G401.6 (cell line): ENCODE measurements at regions not wholly inside any gene's neighbourhood (a gene's known extent, or its start where the extent isn't known, plus 50 kb on each side); places are given as distances from the start of the nearest gene placed in this dataset.

Experiments used
- FAIRE-seq: peaks from 2 replicates; lab custom pipeline; 2012; peaks lifted over from hg19 to GRCh38; lab: Jason Lieb, UNC

DNA sequence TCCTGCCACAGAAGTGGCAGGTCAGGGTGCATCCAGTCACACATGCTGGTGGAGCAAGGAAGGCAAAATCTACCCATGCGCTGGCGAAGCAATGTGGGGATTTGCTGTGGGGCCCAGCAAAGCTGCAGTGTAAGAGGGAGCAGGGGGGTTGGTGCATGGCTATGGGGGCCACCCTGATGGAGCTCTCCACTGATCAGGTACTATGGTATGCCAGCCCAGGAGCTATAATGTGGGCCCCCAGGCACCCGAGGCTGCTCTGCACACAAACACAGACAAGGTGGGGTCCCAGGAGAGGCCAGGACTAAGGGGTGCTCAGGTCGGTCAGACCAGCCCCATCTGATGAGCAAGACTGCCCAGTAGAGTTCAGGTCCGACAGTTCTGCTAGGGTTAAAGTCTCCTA, 213.5 kb downstream of the ZC3H11B start:
- FAIRE-seq, result no peak

DNA sequence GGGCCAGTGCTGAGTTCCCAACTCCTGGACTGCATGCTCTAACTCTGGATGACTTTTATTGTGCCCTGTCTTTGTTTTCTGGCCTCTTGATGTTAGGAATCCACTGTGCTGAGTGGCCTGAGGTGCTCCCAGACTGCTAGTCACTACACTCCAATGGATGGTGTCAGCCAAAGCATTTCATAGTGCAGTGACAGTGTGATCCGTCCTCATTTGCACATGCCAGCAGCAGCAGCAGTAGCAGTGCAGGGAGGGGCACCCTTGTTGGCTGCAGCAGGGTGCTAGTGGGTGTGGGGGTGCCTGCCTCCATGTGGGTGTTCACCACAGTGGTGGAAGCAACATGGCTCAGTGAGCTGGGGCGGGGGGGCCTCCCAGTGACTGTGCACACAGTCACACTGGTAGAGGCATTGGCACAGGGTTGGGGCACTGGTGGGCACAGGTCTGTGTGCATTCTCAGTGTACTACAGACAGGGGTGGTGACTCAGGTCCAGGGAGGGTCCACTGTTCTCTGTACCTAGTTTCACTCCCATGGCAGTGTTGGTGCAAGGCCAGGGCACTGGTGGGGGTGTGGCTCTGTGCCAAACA, 214.0 kb downstream of the ZC3H11B start:
- FAIRE-seq, result no peak

DNA sequence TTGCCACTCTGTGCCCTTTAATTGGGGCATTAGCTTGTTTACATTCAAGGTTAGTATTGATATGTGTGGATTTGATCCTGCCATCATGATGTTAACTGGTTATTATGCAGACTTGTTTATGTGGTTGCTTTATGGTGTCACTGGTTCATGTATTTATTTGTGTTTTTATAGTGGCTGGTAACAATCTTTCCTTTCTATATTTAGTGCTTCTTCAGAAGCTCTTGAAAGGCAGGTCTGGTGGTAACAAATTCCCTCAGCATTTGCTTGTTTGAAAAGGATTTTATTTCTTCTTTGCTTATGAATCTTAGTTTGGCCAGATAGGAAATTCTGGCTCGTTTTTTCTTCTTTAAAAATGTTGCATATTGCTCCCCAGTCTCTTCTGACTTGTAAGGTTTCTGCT, 215.4 kb downstream of the ZC3H11B start:
- no peak for FAIRE-seq

DNA sequence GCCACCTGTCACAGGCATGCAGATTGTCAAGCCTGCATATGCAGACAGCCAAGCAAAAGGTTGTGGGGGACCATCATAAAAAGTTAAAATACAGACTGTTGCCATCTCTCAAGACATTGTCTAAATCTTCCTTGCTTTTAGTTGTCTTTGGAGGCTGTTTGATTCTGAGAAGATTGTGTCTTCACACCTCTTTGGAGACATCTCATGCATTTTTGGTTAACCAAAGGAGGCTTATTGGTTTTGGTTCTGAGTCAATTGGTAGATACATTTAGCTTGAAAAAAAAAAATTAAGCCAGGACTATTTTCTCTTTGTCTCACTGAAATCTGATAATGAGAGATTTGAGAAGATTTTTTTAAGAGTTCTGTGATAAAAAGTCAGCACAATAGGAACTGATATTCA, 217.6 kb downstream of the LYPLAL1 start:
- FAIRE-seq, result no peak

DNA sequence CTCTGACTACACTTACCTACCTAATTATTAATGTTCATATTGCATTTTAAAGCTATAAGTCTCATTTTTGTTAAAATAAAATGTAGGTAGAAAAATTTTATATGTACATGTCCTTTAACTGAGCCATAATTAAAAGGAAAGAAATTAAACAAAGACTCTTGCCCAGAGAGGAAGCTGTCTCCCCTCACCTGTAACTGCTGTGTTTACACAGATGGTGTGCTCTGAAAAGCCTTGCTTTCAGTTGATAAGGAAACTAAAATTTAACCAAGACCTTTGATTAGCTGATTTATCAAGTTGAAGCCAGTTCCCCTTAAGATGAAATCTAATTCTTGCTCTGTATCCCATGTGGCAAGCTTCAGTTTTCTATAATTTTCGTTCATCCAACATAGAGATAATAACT, 213.5 kb downstream of the LYPLAL1 start:
- no peak for FAIRE-seq

DNA sequence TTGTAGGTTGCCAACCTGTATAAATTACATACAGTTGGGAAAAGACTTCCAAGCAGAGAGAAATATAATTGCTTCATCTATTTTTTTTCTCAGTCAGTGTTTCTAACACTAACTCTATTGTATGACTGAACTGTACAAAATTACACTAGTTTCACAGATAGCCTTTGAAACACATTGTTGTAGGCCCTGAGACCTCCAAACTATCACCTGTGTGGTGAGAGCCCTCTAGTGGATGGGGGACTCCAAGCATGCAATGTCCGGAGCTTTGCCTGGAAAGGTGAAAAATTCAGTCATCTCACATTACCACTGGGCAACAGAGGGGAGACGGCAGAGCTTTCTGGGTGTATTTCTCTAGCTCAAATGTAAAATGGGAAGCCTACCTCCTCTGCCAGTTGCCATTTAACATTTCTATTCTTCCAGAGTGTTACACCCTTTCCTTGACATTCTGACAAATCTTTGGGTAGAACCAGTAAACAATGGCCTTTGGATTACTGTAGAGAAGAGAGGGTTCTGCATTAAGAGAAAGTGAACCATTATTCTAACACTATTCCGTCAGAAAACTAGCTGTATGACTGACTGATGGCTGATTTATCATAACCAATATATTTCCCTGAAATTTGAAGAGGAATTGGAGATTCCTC, 212.2 kb downstream of the LYPLAL1 start:
- peak; percentile 23 for FAIRE-seq

DNA sequence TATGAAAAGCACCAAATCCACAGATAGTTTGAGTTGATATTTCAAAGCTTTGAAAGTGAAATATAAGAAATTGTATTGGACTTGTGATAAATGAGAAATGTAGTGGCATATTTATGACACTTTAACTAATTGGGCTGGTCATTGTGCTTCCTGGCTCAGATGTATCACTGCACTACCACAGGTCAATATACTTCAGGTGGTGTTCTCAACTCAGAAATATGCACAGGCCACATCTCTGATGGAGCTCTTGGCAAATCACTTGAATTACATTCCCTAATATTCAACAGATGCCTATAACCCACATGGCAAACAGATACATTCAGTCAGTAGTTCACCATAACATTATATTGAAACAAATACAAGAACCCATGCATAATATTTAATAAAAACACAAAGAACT, 209.6 kb downstream of the LYPLAL1 start:
- no peak for FAIRE-seq

DNA sequence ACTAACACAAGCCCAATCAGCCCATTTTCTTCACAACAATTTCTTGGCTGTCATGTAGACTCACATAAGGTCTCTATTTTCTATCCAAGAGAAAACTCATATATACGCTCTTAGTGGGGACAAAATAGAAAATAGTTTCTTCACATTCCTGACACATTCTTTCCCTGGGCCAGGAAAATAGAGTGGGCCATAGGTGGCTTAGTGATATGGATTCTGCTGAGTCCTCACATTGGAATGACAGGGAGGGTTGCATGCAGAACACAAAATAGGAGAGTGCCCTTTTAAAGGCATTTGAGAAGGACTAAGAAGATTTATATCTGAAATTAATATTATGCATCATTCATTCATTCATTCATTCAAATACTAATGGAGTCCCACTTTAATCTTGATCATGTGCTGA, 207.7 kb downstream of the LYPLAL1 start:
- no peak for FAIRE-seq

DNA sequence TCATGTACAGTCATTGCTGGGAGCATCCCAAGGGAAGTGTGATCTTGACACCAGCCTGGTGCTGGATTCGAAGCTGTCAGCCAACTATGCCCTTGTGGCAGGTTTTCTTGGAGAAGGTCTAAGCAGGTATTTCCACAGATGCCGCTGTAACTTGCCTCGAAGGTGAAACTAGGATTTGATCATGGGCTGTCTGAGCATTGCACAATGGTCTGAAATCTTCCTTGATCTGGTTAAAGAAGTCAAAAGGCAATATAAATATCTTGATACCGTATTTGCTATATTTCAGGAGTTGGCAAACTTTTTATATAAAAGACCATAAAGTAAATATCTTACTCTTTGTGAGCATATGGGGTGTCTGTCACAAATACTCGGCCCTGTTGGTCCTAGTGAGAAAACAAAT, 206.8 kb downstream of the LYPLAL1 start:
- no peak for FAIRE-seq

DNA sequence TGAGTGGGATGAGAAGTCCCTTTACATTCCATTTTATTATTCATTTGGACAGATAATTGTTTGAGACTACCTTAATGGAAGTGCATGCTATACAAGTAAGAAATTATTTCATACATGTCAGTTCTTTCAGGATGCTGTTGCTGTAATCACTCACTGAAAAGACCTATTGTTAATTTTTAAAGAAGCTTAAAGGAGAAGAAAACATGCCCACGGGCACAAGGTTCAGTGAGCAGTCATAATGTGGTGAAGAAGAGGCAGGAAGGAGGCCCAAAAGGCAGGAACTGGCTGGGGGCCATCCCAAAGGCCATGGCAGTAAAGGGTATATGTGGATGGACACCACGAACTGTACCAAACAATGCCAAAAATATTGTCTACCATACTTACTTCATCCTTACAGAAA, 206.0 kb downstream of the LYPLAL1 start:
- FAIRE-seq, result no peak

DNA sequence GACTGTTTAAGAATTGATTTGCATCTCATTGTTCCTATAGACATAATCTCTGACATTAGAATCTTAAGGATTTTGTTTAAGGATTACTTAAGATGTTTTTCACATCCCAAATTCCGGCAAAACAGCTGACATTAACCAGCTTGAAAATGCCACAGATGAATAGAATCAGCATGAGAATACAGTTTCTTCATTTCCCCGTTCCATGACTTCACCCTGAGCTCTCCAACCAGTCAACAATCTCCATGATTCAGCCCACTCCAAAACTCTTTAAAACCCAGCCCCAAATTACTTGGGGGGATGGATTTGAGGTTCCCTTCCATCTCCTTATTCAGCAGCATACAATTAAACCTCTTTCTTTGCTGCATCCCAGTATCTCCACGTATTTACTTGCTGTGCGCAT, 201.0 kb downstream of the LYPLAL1 start:
- no peak for FAIRE-seq

DNA sequence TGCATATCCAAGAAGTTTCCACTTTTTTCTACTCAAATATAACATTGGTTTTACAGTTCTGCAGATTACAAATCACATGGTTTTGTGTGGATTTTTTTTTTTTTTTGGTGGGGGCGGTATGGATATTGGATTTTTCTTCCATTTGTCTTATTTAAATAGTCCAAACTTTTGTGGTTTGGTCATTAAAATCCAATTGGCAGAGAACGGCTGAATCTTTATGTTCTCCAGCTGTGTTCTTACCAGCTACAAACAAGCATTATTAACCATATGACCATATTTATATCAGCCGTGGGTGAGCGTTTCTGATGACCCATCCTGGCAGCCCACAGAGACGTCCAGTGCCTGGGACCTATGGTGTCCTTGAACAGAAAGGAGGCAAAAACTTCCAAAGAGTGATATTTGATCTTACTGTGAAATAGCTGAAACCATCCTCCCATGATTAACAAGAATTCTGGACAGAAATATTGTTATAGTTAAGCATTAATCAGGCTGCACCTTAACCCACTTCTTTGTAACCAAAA, 200.4 kb downstream of the LYPLAL1 start:
- FAIRE-seq, result no peak

DNA sequence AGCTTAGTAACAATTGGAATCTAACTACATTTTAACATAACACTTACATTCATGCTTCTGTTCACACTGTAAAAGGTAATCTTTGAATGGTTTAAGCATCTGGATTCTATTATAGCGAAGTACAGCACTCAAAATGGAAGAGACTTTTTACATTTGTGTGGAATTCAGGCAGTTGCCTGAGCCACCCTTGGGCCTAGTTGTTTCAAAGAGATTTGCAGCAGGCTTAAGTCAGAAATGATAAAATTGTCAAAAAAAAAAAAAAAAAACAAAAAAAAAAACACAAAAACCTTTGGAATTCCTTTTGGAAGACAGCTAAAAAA, 199.9 kb downstream of the LYPLAL1 start:
- no peak for FAIRE-seq

DNA sequence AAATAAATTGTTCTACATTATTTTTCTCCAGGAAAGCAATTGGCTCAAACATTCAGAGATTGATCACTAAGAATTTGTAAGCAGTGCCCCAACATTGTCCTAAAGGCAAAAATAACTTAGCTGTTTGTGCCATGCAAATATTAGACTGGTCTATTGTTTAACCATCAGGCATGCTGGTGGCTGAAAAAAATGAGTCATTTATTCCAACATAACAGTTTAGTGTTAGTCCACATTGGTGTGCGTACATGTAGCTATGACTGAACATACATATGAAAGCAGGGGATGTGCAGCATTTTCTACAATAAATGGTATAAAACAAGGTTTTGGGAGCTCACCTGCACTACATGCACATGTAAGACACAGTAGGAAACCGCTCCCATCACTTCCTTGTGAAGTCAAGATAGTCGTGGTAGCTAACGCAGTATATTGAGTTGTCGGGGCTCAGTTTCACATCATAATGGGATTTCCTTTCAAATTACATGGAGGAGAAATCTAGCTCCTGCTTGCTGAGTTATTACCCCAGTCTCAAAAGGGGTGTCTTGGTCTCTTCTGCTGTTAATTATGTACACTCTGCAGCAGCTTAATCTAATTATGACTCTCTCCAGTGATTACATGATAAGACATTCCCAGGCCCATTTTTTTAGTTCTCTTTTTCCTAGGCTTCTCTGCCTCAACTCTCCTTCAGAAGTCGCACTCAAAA, 199.4 kb downstream of the LYPLAL1 start:
- no peak for FAIRE-seq

DNA sequence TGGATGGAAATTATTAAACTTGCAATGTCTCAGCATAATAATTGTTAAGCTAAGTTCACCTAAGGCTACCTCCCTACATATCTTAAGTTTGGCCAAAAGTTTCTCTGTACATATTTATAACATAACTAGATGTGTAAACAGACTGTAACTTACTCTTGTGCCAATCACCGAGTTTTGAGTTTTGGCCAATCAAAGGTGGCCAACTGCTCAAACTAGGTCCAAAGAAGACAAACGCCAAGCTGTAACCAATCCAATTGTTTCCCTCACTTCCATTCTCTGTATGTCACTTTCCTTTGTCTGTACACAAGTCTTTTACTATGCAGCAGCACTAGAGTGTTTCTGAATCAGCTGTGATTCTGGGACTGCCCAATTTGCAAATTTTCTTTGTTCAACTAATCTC, 197.8 kb downstream of the LYPLAL1 start:
- FAIRE-seq, result no peak

DNA sequence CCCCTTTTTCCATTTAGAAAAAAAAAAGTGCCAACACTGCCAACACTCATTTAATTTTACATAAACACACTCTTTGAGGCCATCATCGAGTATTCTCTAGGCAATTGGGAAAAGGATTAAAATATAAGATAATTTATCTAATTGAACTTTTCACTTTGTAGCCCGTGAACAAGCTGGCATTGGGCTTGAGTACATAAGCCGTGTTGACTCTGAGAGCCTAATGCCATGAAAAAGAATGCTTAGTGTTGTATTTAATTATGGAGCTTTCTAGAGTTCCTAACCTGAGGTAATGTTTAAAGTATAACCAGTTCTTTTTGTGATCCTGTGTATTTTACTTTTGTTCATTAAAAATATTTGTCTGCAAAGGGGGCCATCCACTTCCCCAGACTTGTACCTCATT, 193.8 kb downstream of the LYPLAL1 start:
- no peak for FAIRE-seq

DNA sequence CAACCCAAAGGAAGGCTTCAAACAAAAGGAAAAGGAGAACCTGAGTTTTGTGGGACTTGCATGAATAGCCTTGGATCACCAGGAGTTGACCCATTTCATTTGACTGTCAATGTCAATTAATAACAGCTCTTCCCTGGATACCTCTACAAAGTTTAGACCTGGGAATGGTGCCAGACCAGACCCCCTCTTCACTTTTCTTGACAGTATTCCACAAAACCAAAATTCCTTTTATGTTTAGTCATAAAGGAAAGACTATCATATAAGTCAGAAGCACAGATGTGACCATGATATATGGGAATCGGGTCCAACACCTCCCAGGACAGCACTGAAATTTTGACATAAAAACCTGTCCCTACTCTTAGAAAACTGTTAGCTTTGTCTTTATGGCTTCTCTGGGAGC, 191.8 kb downstream of the LYPLAL1 start:
- no peak for FAIRE-seq

DNA sequence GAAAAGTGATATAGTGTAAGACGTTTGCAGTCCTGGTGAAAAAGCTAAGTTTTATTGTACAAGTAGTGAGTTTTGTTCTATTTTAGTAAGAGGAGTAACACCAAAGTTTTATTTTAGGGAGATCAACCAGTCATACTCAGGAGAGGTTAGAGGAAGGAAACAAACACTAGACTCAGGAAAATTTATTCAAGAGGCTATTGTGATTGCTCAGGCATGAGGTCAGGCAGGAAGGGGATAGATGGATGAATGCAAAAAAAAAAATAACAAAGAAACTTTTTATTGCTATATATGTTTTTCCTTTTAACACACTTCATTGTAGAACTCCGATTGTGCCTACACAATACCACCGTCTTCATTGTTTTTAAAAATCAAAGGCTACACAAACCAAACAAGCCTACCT, 189.0 kb downstream of the LYPLAL1 start:
- no peak for FAIRE-seq

DNA sequence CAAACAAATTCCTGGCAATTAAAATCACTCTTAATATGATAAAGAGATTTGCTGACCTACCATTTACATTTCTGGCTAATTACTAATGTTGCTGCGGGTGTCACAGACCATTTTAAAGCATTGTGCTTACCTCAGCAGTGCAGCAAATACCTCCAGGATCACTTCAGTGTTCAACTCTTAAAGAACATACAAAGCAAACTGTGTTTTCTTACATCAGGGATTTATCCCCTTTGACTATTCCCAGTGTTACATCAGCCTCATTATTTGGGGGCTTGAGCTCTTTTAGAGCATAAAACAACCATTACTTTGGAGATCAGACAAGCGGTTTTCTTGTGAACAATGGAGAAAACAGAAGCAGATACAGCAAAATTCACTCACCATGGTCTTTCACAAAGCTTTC, 185.4 kb downstream of the LYPLAL1 start:
- no peak for FAIRE-seq

DNA sequence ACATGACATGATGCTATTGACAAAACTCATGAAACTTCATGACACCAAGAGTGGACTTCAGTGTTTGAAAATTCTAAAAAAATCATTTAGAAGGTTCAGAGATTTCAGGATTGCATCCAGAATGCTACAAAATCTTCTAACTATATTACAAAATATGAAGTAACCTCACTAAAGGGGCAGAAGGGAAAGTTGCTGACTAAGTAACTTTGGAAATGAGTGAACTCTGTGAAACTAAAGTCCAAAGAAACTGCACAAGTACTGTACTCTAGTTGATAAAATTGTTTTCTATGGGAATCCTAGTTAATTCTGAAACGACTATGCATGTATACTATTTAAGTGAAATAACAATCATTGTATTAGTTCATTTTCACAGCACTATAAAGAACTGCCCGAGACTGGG, 184.4 kb downstream of the LYPLAL1 start:
- no peak for FAIRE-seq

DNA sequence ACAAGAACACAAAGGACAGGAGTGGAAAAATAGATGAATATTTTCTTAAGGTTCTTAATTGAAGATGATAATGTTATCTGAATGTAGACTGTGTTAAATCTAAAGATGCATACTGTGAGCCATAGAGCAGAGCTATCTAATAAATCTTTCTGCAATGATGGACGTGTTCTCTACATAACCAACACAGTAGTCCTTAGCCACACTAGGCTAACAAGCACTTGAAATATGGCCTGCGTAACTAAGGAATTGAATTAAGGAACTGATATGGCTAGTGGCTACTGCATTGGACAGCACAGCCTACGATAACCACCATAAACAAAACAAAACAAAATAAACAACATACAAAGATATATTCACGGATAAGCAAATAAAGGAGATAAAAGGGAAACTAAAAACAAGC, 181.3 kb downstream of the LYPLAL1 start:
- FAIRE-seq, result no peak

DNA sequence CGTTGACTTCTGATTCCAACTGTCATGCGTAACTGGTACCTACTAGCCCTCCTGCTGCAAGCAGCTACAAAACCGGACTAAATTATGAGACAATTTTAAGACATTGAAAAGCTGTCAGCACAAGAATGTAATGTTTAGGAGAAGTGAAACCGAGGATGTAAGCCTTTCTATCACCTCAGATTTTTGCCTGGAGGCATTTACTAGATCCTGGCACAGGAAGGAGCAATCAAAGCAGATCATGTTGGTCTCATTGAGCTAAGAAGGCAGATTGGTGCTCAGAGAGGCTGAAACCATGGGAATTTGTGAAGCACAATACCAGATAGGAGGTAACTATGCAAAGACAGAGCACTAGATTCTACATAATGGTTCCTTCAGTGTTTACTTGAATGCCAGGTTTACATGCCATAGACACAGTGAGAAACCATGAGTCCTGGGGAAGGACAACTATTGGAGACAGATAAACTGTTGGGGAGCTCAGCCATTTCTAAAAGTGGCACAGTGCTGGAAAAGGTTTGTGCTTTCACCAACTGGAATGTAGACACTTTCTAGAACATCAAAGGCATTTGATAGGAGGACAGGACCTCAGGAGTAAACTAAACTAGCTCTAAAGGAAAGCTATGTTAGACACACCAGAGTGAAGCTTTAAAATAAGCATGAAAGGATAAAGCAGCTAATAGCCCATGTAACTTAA, 179.4 kb downstream of the LYPLAL1 start:
- FAIRE-seq, result no peak

DNA sequence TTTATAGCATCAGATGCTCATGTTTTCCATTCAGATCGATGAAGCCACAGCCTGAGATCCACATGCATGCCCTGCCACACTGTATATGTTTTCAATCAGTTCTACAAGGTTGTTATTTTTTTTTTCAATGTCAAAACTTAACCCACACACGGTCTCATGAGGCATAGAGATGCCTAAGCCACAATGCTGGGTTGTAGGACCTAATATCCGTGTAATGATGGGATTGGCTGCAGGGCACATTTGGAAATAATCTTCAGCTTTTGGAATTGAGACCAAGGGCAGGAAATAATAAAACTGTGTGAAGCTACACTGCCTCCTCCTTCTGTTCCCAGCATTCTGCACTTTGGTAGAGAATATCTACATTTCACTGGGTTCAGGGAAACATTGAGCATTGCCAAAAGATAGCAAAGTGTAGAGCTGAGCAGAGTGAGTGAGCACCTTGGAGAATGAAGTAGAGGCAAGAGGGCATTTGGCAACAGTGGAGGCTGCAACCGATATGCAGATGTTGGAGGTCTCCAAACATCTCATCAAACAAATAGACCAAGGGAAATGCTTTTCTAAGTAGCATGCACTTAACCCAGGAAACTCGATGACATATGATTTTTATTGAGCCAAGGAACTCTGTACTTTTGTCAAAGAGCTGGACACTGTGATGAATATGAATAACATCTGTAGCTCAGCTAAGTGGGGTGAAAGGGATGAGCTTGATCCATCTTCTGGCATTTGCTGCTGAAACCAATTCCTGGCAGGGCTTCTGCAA, 176.7 kb downstream of the LYPLAL1 start:
- no peak for FAIRE-seq
